HG02588 (cell line): ENCODE measurements at regions not wholly inside any gene's neighbourhood (a gene's known extent, or its start where the extent isn't known, plus 50 kb on each side); places are given as distances from the start of the nearest gene placed in this dataset.
"Not testable (repeated sequence)": the region's sequence is repeated elsewhere in the genome, so short reads cannot be mapped to it uniquely, and the experiment has no call there.

Experiments
- ATAC-seq: cut with Tn5 transposase; IDR thresholded peaks from one replicate; pipeline ENCODE4 v1.9.1; 2021; ENCODE audit warnings: mild to moderate bottlenecking, moderate library complexity; ENCODE audit not compliant: unreplicated experiment

GRCh38 chr1:219434923-219435297, 178.0 kb downstream of the ZC3H11B start:
- ATAC-seq: no peak

GRCh38 chr1:219434285-219434922, 178.5 kb downstream of the ZC3H11B start:
- ATAC-seq: no peak

- no peak for ATAC-seq
Measured at GRCh38 chr1:219433496-219434131, 179.3 kb downstream of the ZC3H11B start.

GRCh38 chr1:219433001-219433400, 179.9 kb downstream of the ZC3H11B start:
- ATAC-seq: no peak

DNA sequence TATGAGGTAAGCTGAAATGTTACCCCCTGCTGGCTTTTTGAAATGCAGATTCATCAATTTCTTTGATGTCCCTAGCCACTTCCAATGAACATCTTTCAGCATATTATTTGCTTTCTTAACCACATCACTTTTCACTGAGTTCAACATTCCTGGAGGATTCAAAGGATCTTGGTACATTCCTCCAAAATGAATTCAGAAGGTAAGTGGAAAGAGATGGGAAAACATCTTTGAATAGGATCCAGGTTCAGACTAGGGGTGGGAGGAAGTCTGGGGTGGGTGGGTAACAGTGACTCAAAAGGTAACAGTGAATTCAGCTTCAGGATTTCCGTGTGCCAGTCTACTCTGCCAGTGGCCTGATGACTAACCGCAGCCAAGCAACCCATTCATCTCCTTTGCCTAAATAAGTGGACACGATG, 180.7 kb downstream of the ZC3H11B start:
- ATAC-seq: no peak

GRCh38 chr1:219430419-219430818, 182.5 kb downstream of the ZC3H11B start:
- no peak for ATAC-seq

DNA sequence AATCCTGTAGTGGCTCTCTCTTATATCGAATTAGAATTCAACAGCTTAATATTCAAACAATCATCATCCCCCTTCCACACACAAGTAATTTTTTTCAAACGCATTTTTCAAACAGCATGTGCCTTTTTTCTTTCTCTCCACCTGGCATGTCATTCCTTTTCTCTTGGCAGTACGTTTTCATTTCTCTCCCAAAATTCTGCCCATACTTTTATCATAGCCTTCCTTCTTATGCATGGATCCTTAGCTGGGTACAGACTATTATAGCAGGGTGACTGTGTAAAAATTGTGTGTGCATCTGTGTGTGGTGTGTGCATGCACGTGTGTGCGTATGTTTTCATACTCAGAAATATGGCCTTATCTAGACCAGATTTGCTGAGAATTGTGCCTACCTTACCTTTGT, 184.3 kb downstream of the ZC3H11B start:
- no peak for ATAC-seq

DNA sequence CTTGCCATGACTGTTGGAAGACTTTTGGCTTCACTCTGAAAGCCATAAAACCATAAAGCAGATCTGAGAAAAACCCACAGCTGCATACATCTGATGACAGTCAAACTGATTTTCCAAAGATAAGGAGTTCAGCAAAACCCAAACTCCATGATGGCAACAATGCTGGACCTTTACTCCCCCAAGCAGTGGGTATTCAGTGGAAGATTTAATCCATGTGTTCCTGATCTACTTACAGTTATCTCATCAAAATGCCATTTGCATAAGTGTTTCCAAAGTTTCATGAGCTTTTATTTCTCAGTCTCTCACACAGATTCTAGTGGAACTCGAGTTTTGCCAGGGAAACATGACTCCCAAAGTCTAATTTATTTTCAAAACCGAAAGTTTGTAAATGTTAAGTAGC, 184.9 kb downstream of the ZC3H11B start:
- ATAC-seq: no peak

DNA sequence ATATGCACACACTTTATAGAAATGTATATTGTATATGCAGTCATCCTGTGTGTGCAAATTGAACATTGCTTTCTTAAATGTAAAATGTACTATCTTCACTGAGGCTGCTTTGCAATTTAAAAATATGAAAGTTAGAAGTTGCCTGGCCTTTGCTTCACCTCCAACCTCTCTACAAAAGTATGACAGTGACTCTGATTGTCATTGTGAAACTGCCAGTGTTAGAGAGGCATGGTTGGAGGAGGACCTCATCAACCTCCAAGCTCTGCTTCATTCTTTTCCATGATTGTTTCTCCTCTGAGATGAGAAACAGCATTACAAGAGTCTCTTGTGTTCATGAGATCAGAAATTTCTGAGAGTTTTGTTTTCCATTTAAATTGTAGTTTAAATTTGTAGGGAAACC, 185.5 kb downstream of the ZC3H11B start:
- ATAC-seq: no peak

DNA sequence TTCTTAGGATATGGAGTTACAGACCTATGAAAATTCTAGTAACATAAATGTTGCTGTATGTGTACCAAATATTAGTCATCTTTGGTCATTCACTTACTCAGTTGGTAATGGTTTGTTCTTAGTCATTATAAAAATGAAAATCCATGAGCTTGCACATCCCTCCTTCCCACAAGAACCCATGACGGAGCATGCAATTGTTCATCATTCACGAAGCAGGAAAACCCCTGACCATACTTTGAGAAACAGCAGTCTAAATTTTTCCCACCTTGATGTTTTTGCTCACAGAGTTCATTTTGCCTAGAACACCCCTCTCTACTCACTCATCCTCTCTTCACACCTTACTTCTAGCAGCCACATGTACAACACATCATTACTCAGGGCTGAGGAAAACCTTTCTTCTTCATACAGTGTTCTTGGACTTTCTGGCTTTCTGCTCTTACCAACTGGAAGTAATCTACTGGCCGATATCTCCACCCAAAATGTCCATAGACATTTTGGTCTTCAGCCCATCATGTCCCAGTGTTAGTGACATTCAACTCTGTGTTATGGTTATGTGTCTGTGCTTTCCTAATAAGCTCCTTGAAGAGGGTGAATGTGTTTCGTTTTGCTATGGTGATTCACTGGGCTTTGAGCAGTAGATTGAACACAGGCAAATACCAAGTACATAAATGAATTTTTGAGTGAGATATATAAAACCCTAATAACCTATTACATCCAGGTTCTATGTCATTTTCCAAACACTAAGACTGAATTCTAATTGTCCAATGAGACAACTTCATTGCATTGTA, 189.9 kb downstream of the ZC3H11B start:
- ATAC-seq: peak; percentile 54

DNA sequence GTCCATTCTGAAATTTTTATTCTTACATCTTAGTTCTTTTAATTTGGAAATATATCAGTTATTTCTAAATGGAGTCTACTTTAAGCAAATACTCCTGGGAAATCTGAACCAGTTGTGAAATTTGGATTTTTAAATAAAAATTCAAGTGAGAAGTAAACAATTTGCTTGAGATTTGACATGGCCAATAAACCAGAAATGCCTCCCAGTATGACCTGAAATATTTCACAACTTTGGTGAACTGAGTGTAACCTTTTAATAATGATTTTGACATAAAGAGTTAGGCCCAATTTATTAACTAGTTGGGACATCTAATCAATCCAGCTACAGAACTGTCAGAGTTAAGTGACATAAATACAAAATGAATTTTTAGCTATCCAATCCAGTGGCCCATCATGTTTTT, 192.0 kb downstream of the ZC3H11B start:
- ATAC-seq: no peak

DNA sequence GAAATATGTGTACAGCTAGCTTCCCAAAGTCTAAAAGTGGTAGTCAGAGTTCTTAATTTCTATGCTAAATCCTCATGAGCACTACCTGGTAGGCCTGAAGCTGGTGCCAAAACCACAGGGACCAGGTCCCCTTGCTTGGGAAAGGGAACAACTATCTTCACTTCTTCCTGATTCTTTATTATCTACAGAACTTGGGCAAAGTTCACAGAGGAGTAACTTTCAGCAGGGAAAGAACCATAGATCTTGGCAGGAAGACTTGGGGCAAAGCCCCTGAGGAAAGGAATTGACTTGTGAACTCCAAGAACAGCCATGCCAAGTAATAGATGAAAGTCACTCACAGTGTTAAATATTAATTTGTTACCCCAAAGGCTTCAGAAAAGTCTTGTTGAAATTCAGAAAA, 193.0 kb downstream of the ZC3H11B start:
- ATAC-seq: no peak

DNA sequence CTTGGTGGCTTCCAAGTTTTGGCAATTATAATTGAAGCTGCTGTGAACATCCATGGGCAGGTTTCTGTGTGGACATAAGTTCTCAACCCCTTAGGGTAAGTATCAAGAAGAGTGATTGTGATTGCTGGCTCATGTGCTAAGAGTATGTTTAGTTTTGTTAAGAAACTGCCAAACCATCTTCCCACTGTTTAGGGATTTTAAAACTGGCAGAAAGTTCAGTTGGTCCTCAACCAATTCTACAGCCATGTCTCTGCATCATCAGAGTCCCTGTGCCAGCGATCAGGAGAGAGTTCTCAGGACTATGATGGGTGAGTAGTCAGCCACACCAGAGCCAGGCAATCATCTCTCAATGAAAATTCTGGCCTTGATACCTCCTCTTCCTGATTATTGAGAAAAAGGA, 193.8 kb downstream of the ZC3H11B start:
- no peak for ATAC-seq

GRCh38 chr1:219417610-219418009, 195.3 kb downstream of the ZC3H11B start:
- no peak for ATAC-seq

DNA sequence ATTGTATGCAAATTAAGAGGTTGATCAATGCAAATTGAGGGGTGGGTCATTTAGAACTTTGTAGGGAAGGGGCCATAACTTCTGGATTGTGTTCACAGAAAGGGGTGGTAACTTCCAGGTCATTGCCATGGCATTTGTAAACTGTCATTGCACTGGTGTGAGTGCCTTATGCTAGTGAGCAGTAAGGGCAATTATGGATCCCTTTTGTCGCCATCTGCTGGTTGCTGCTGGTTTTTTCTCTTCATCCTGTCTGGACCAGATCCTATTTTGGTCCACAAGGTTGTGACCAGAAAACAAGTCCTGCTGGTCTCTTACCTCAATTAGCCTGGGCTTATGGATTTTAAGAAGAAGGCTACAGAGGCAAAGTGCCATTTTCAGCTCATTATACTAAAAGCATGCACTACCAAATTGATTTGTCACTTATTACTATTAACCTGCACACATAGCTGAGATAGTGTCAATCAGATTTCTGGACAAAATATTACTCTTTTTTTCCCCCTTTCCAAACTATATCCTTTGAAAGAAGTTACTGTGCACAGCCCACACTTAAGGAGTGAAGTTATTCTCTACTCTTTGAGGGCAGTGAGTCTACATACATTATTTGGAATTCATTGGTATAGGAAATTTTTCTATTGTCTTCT, 196.2 kb downstream of the ZC3H11B start:
- peak; percentile 89 for ATAC-seq

- ATAC-seq: no peak
Measured at GRCh38 chr1:219415915-219416314, 197.0 kb downstream of the ZC3H11B start.

DNA sequence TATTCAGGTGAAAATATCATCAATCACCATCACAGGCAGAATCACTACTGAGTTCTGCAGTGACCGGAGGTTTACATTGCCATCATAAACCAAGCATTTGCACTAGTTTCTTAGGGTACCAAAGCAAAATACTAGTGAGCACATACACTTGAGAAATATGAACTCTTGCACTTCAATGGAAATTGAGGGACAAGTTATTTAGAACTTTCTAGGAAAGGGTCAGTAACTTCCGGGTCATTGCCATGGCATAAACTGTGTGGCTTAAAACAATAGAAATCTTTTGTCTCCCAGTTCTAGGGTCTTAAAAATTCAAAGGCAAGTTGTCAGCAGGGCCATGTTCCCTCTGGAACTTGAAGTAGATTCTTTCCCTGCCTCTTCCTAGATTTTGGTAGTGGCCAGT, 197.5 kb downstream of the ZC3H11B start:
- no peak for ATAC-seq

DNA sequence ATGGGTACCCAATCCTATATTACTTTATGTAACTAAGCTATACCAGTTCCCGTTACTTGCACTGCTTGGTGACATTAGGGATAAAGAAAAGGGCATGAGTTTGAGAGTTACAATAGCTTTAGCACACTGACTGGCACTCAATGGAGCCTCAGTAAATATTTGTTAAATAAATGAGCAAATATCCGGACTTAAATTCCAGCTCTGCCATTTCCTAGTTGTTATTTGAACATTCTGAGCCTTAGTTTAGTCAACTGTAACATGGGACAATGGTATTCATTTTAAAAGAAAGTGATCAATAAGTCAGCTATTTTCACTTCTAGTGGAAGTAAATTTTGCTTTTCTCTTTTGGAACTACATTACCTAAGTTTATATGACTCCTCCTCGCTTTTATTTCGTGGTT, 198.7 kb downstream of the ZC3H11B start:
- ATAC-seq: no peak

DNA sequence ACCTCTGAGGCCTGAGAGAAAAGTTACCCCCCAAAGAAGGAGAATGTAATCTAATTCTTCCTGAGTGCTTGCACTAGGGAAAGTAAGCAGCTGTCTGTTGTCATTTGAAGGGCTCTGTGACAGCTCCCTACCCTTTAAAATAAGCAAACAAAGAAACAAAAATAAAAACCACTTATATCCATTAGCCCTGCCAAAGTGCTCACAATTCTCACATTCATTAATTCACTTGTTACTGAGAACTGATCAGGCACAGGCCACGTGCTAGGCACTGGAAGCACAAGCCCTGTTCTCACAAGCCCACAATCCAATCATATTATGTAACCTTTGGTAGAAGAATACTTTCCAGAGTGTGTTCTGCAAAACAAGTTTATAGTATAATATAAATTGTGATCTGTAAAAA, 199.4 kb downstream of the ZC3H11B start:
- ATAC-seq: no peak

- no peak for ATAC-seq
Measured at GRCh38 chr1:219412772-219413171, 200.1 kb downstream of the ZC3H11B start.

GRCh38 chr1:219410721-219411120, 202.2 kb downstream of the ZC3H11B start:
- not testable (repeated sequence) for ATAC-seq
